AG04450 (cell line): ENCODE measurements at regions not wholly inside any gene's neighbourhood (a gene's known extent, or its start where the extent isn't known, plus 50 kb on each side); places are given as distances from the start of the nearest gene placed in this dataset.

Experiments
- CTCF ChIA-PET: fragments of 300-600, 350-600 bp; formaldehyde crosslinking; extraction: SDS; loops from one replicate; lab custom pipeline; 2022; ENCODE audit warnings: antibody characterized with exemption, inconsistent platforms; lab: Charles Lee
- POLR2A ChIA-PET: fragments of 350-600 bp; formaldehyde crosslinking; extraction: SDS; loops from one replicate; lab custom pipeline; 2021; ENCODE audit warnings: antibody characterized with exemption, inconsistent platforms; lab: Yijun Ruan, JAX
- DNase-seq: peaks from one replicate; pipeline ENCODE4 v3.0.0-alpha.2; 2011; ENCODE audit warnings: low read depth, low spot score
- H3K27ac ChIP-seq: one replicate; pipeline ENCODE4 v1.5.1; 2012; ENCODE audit warnings: low read depth, low read length, control low read depth
- H3K27me3 ChIP-seq: one replicate; pipeline ENCODE4 v1.6.0; 2012; ENCODE audit warnings: low read length; ENCODE audit not compliant: control insufficient read depth, insufficient read depth
- H3K4me3 ChIP-seq: 2 replicates; pipeline ENCODE4 v1.5.1; 2011; ENCODE audit warnings: mild to moderate bottlenecking, low read depth, low read length, control low read depth
- H3K9me3 ChIP-seq: 2 replicates; pipeline ENCODE4 v1.5.1; 2012; ENCODE audit warnings: low read length; ENCODE audit not compliant: control insufficient read depth, insufficient read depth
- CTCF ChIP-seq: IDR thresholded peaks from 2 replicates; pipeline ENCODE4 v1.5.1; 2011; ENCODE audit warnings: low read depth, low read length, control low read depth, inconsistent platforms

- CTCF ChIA-PET = no interaction called here
These were observed 1372.6 kb downstream of the CDH11 start for GRCh38 chr16:63749276-63749675.

GRCh38 chr16:63745456-63745855 is 1376.4 kb downstream of the CDH11 start:
- no peaks in the 10 kb centered on the region for H3K27me3 ChIP-seq
- TF ChIP-seq CTCF = no peak
- no peak overlapping the region for H3K27ac ChIP-seq
- peaks cover 3% of the 10 kb centered on the region; the same call in 1 of the 2 replicates for H3K9me3 ChIP-seq
- ChIA-PET POLR2A (no interaction called here), CTCF (no interaction called here)
- no peak overlapping the region for H3K4me3 ChIP-seq
- no peak for DNase-seq

More at GRCh38 chr16:63749276-63749675, 1372.6 kb downstream of the CDH11 start:
- POLR2A ChIA-PET = no interaction called here
- H3K4me3 ChIP-seq = no peak overlapping the region
- no peak for TF ChIP-seq CTCF
- peaks cover 3% of the 10 kb centered on the region; the same call in 1 of the 2 replicates for H3K9me3 ChIP-seq
- H3K27me3 ChIP-seq = no peaks in the 10 kb centered on the region
- H3K27ac ChIP-seq = no peak overlapping the region
- no peak for DNase-seq

- no peaks in the 10 kb centered on the region for H3K27me3 ChIP-seq
- no peak overlapping the region for H3K27ac ChIP-seq
- no peak for DNase-seq
- CTCF ChIA-PET = no interaction called here
- H3K4me3 ChIP-seq = no peak overlapping the region
- POLR2A ChIA-PET = no interaction called here
- TF ChIP-seq CTCF = no peak
- H3K9me3 ChIP-seq = peaks cover 3% of the 10 kb centered on the region; the same call in 1 of the 2 replicates
These were observed 1377.6 kb downstream of the CDH11 start for GRCh38 chr16:63744077-63744874.

DNA sequence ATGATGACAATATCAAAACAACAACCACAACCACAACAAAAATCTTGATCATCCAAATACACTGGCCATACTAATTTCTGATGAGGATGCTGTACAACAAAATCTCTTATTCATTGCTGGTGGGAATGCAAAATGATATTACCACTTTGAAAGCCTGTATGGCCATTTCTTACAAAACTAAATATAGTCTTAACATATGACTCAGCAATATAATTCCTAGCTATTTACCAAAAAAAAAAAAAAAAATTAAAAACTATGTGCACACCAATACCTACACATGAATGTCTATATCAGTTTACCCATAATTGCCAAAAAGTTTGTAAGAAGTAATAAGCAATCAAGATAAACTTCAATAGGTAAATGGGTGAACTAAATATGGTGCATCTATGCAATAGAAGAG is 1379.7 kb downstream of the CDH11 start:
- CTCF ChIA-PET = no interaction called here
- TF ChIP-seq CTCF = no peak
- H3K4me3 ChIP-seq = no peak overlapping the region
- POLR2A ChIA-PET = no interaction called here
- H3K27ac ChIP-seq = no peak overlapping the region
- no peak for DNase-seq
- no peaks in the 10 kb centered on the region for H3K27me3 ChIP-seq
- H3K9me3 ChIP-seq = peaks cover 3% of the 10 kb centered on the region; the same call in 1 of the 2 replicates

- no peak for DNase-seq
- no peak for TF ChIP-seq CTCF
- no peaks in the 10 kb centered on the region for H3K27me3 ChIP-seq
- ChIA-PET POLR2A (no interaction called here), CTCF (no interaction called here)
- H3K9me3 ChIP-seq = no peaks in the 10 kb centered on the region
- H3K4me3 ChIP-seq = no peak overlapping the region
- no peak overlapping the region for H3K27ac ChIP-seq
These were observed 1384.2 kb downstream of the CDH11 start for GRCh38 chr16:63737633-63738032.
